Keratinocyte (primary cell): ENCODE measurements at regions not wholly inside any gene's neighbourhood (a gene's known extent, or its start where the extent isn't known, plus 50 kb on each side); places are given as distances from the start of the nearest gene placed in this dataset.

Experiments used
- DNase-seq: peaks from one replicate; pipeline ENCODE4 v3.0.0-alpha.2; 2011; ENCODE audit warnings: low read depth, missing footprints, low spot score
- FAIRE-seq: peaks from 2 replicates; lab custom pipeline; 2011; peaks lifted over from hg19 to GRCh38; lab: Jason Lieb, UNC
- H2AFZ ChIP-seq: 2 replicates; pipeline ENCODE4 v1.6.0; 2012; ENCODE audit warnings: low read length, control low read depth, inconsistent platforms; ENCODE audit not compliant: control insufficient read depth
- H3K27ac ChIP-seq: 2 replicates; pipeline ENCODE4 v1.5.1; 2011; ENCODE audit warnings: low read length; ENCODE audit not compliant: control insufficient read depth, insufficient read depth
- H3K27me3 ChIP-seq: 3 replicates; pipeline ENCODE4 v1.6.0; 2011; ENCODE audit warnings: low read length; ENCODE audit not compliant: control insufficient read depth, insufficient read depth; ENCODE audit errors: extremely low read depth
- H3K36me3 ChIP-seq, 2 experiments: 2 replicates in 1 of 2; 3 replicates in 1 of 2; pipeline ENCODE4 v1.5.1; 2011; ENCODE audit warnings: low read length in 2 of 2, mild to moderate bottlenecking in 1 of 2; ENCODE audit not compliant: control insufficient read depth in 2 of 2, insufficient read depth in 2 of 2; ENCODE audit errors: extremely low read depth in 1 of 2
- H3K4me1 ChIP-seq: 3 replicates; pipeline ENCODE4 v1.5.1; 2011; ENCODE audit warnings: low read length; ENCODE audit not compliant: control insufficient read depth, insufficient read depth; ENCODE audit errors: extremely low read depth
- H3K4me2 ChIP-seq: 3 replicates; pipeline ENCODE4 v1.6.0; 2011; ENCODE audit warnings: low read depth, low read length; ENCODE audit not compliant: control insufficient read depth, insufficient read depth; ENCODE audit errors: extremely low read depth
- H3K4me3 ChIP-seq, 3 experiments: fragments of 200-600 bp in 1 of 3; sonication (generic) in 1 of 3; 2 replicates in 2 of 3; 3 replicates in 1 of 3; pipeline ENCODE4 v1.5.1; 2011 to 2016; ENCODE audit warnings: low read length in 3 of 3, mild to moderate bottlenecking in 3 of 3, control low read depth in 2 of 3, inconsistent platforms in 1 of 3, low read depth in 1 of 3, mixed read lengths in 1 of 3, mixed run types in 1 of 3, moderate library complexity in 1 of 3; ENCODE audit not compliant: control insufficient read depth in 2 of 3, insufficient read depth in 2 of 3; ENCODE audit errors: extremely low read depth in 1 of 3
- H3K79me2 ChIP-seq: 2 replicates; pipeline ENCODE4 v1.6.0; 2012; ENCODE audit warnings: low read length; ENCODE audit not compliant: control insufficient read depth, insufficient read depth
- H3K9ac ChIP-seq: 3 replicates; pipeline ENCODE4 v1.6.0; 2011; ENCODE audit warnings: low read length; ENCODE audit not compliant: control insufficient read depth, insufficient read depth; ENCODE audit errors: extremely low read depth
- H3K9me1 ChIP-seq: 3 replicates; pipeline ENCODE4 v1.6.0; 2011; ENCODE audit warnings: low read length; ENCODE audit not compliant: control insufficient read depth, insufficient read depth; ENCODE audit errors: extremely low read depth
- H3K9me3 ChIP-seq: 2 replicates; pipeline ENCODE4 v1.5.1; 2012; ENCODE audit warnings: low read depth, low read length; ENCODE audit not compliant: control insufficient read depth
- H4K20me1 ChIP-seq: 3 replicates; pipeline ENCODE4 v1.6.0; 2011; ENCODE audit warnings: low read length; ENCODE audit not compliant: control insufficient read depth, insufficient read depth; ENCODE audit errors: extremely low read depth
- EZH2 ChIP-seq: IDR thresholded peaks from one replicate; pipeline ENCODE4 v1.6.1; 2012; ENCODE audit warnings: inconsistent platforms, mild to moderate bottlenecking, low read length, moderate library complexity
- dilution Hi-C: fragments of 300-500 bp; cut with MboI; formaldehyde crosslinking; loops from one replicate; pipeline ENCODE4 v1.7.0; 2020; ENCODE audit warnings: low sequenced_read_pairs; ENCODE audit not compliant: extremely low pct_ligation_motif_present
- TF ChIP-seq, protein P1 (sequence below), 3 experiments: IDR thresholded peaks in 1 of 3; conservative IDR thresholded peaks in 1 of 3; optimal IDR thresholded peaks in 1 of 3; 2 replicates in 2 of 3; 3 replicates in 1 of 3; pipeline versions ENCODE3 to v1.5.1; 2011; ENCODE audit warnings: low read length in 3 of 3, mild to moderate bottlenecking in 3 of 3, moderate library complexity in 2 of 3, control low read depth in 1 of 3, inconsistent platforms in 1 of 3; ENCODE audit not compliant: insufficient read depth in 2 of 3; ENCODE audit errors: extremely low read depth in 1 of 3

DNA sequence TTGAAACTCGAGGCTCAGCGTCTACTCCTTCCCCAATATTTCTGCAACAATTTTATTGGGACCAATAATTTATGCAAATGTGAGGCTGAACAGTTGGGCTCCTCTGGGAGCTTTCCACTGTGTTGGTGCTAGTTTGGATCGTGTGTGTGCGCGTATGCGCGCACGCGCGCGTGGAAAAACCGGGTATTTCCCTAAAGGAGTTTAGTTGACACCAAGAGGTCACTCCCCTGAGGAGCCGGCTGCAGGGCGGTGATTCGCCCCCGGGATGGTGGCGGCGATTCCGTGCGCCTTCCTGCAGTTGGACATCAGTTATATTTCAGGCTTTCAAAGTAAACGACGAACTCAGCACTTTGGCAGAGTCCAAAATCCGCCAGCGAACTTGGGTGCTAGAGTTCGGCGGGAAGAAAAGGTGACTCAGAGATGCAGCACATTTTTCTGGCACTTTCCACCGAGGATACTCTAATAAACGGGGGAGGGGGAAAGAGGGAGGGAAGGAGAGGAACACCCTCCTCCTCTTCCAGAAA lies 186.5 kb upstream of the FANCL start:
- peaks cover 23% of the 10 kb centered on the region for H3K27me3 ChIP-seq
- TF ChIP-seq EZH2, result peak; percentile 59
- TF ChIP-seq, protein P1, sequence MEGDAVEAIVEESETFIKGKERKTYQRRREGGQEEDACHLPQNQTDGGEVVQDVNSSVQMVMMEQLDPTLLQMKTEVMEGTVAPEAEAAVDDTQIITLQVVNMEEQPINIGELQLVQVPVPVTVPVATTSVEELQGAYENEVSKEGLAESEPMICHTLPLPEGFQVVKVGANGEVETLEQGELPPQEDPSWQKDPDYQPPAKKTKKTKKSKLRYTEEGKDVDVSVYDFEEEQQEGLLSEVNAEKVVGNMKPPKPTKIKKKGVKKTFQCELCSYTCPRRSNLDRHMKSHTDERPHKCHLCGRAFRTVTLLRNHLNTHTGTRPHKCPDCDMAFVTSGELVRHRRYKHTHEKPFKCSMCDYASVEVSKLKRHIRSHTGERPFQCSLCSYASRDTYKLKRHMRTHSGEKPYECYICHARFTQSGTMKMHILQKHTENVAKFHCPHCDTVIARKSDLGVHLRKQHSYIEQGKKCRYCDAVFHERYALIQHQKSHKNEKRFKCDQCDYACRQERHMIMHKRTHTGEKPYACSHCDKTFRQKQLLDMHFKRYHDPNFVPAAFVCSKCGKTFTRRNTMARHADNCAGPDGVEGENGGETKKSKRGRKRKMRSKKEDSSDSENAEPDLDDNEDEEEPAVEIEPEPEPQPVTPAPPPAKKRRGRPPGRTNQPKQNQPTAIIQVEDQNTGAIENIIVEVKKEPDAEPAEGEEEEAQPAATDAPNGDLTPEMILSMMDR (optimal IDR thresholded peaks at IDR 0.05 in 1 of 3, IDR thresholded peaks at IDR 0.05 in 1 of 3, conservative IDR thresholded peaks at IDR 0.05 in 1 of 3; ENCODE audit: extremely low read depth in 1 of 3, insufficient read depth in 2 of 3, low read length in 3 of 3), result no peak
- DNase-seq, result no peak

DNA sequence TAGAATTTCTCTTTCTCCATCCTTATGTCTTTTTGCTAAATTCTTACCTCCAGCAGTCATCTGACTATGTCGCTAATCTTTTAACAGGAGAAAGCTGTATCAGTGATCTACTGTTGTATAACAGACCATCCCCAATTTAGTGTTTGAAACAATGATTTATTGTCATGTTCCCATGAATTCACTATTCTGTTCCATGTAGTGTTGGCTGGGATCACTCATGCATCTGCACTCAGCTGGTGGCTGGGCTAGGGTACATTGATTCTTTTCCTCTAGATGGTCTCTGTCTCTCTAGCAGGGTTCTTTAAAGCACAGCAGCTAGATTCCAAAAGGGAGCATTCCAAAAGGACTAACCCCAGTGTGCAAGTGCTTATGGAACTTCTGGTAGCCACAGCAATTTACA lies 184.2 kb upstream of the FANCL start:
- FAIRE-seq (no peak), DNase-seq (no peak)
- Histone ChIP-seq H3K9me3 (no peaks in the 10 kb centered on the region), H3K27ac (no peak overlapping the region), H3K9me1 (no peaks in the 10 kb centered on the region), H4K20me1 (no peaks in the 10 kb centered on the region), H3K9ac (no peak overlapping the region), H2AFZ (no peak overlapping the region), H3K4me2 (no peak overlapping the region), H3K36me3 (no peaks in the 10 kb centered on the region), H3K4me1 (peaks cover 4% of the 10 kb centered on the region), H3K79me2 (no peaks in the 10 kb centered on the region), H3K4me3 (no peak overlapping the region), H3K27me3 (peaks cover 27% of the 10 kb centered on the region)
- dilution Hi-C loops, result no loop called here
- TF ChIP-seq, protein P1 (optimal IDR thresholded peaks at IDR 0.05 in 1 of 3, IDR thresholded peaks at IDR 0.05 in 1 of 3, conservative IDR thresholded peaks at IDR 0.05 in 1 of 3; ENCODE audit: extremely low read depth in 1 of 3, insufficient read depth in 2 of 3, low read length in 3 of 3), result no peak
- TF ChIP-seq EZH2, result no peak

More for the DNA sequence above, 186.5 kb upstream of the FANCL start:
- Histone ChIP-seq H3K4me1 (peaks cover 4% of the 10 kb centered on the region), H3K27ac (no peak overlapping the region), H3K4me3 (peak overlapping the region; percentile 25 to 69 (median 68)), H3K36me3 (no peaks in the 10 kb centered on the region), H3K9me3 (no peaks in the 10 kb centered on the region), H3K4me2 (peak overlapping the region; percentile 90), H3K9me1 (no peaks in the 10 kb centered on the region), H3K79me2 (no peaks in the 10 kb centered on the region), H2AFZ (peak overlapping the region; percentile 30), H4K20me1 (no peaks in the 10 kb centered on the region), H3K9ac (no peak overlapping the region)
- dilution Hi-C loops, result no loop called here
- no peak for FAIRE-seq
